NCI-H1417 (cell line): ENCODE measurements at regions not wholly inside any gene's neighbourhood (a gene's known extent, or its start where the extent isn't known, plus 50 kb on each side); places are given as distances from the start of the nearest gene placed in this dataset.

Source experiments
- DNase-seq, 3 experiments: peaks; one replicate each; lab custom pipeline; 2025; lab: John Stamatoyannopoulos, UW

DNA sequence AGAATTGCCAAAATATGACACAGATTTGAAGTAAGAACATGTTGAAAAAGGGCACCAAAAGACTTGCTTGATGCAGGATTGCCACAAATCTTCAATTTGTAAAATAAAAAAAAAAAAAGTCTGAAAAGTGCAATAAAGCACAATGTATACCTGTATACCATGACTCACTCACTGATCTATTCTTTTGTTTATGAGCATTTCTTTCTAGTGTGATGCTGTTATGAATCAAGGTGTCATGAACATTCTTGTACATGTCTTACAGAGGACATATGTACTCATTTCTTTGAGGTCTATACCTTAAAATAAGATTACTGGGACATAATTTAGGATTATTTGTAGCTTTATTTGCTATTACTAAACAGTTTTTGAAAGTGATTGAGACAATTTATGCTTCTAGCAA is 464.9 kb upstream of the RBMS3 start:
- DNase-seq, result no peak

DNA sequence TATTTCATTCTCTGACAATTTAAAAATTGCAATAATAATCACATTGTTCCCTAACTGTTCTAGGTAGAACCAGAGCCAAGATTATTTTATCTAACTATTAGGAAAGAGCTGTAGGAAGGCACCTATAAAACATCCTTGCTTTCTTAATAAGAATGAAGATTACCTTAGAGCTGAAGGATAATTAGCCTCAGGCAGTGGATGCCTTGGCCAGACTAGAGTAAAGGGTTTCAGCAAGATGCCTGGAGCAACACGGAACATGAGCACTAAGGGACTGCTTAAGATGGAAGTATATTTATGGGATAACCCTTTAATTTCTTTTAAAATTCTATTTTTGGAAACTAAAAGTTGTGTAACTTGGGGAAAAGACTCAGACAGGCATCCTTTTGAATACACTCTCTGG is 456.6 kb upstream of the RBMS3 start:
- DNase-seq, result no peak

DNA sequence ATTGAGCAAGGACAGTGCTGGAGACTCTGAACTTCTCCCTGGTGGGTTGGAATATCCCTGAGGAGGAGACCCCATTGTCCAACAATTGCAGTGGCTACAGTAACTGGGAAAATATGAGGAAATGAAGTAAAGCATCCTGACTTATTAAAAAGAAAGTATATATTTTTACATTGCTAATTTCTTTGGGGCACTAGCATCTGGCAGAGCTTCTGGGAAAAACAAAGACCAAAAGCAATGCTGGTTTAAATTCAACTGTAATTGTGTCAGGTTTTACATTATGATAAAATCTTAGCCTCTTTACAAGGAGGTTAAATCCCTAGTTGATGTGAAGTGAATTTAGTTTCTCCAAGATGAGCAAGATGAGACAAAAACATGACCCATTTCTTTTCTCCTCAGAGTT is 454.0 kb upstream of the RBMS3 start:
- no peak for DNase-seq

DNA sequence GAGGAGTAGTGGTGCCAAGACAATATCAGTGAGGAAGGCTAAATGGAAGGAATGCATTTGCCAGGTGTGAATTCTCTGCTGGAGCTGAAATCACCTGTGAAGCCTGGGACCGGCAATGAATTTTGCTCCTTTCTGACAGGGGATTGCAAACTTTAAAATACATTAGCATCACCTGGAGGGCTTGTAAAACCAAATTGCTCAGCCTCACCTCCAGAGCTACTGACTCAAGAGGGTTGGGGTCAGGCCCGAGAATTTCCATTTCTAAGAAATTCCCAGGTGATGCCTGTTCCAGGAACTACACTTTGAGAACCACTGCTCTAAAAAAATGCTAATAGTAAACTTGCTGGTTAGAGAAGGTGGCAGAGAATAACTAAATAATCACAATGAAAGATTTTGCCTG is 445.6 kb upstream of the RBMS3 start:
- DNase-seq, result no peak

DNA sequence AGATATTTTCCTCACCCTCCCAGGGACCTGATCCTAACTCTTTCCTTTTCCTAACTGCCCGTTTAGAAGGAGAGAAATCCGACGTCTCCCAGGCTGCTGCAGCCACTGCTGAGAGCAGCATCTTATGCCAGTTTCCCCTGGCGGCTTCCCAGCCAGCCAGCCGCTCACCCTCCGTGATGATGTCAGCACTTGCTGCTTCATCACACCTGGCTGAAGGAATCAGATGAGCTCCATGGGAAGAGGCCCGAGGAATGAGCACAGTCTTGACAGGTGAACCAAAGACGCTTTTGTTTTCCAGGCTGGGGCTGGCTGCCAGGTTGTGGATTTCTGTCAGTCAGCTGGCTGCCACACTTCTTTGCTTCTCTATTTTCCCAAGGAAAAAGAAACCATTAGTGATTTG is 445.1 kb upstream of the RBMS3 start:
- peak; percentile 1 to 5 (median 5) for DNase-seq

DNA sequence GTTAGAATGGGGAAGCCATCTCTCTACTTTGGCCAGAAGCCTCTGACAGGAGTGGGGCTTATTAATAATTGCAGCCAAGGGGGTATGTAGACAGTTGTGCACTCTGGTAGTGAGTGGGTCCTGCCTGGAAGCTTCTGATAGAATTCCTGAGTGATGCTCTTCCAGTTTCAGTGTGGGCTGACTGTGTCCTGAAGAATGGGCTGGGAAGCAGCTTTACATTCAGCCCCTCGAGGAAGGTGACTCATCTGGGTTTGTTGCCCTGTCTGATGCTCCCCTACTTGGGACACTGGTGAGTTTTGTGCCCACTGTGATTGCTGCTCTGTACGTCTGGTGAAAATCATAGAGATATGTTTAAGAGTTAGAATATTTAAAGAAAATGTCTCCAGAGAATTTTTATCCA is 444.7 kb upstream of the RBMS3 start:
- DNase-seq, result no peak

DNA sequence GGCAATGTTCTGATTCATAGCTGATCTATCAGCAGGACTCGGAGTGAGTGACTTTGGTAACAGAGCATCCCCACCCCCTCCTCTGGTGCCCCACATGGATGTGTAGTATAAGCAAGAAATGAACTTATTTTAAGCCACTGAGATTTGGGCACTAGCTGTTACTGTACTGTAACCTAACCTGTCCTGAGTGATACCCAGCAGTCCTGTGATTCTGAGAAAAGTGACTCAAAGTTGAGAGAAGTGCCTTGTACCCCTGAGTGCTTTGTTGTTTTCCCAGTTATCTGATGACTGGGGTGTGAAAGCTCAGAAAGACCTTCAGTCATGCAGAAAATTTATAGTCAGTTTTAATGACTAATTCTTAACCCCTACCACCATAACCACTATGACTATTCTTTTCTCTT is 439.9 kb upstream of the RBMS3 start:
- no peak for DNase-seq

DNA sequence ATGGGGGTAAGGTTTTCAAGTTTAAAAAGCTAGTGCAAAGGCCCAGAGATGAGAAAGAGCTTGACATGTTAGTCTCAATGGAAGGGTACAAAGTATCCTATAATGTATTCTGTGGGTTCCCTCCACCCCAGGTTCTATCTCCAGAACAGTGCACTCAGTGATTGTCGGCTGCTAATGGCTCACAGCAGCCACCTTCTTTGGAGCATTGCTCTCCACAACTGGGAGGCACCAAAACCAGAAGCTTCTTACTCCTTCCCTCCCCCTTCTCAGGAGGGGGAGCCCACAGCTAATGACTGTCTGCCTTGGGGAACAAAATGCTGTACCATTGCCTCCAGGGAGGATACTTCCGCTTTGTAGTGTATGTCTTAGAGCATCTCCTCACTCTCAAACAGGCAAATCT is 439.4 kb upstream of the RBMS3 start:
- DNase-seq, result no peak

DNA sequence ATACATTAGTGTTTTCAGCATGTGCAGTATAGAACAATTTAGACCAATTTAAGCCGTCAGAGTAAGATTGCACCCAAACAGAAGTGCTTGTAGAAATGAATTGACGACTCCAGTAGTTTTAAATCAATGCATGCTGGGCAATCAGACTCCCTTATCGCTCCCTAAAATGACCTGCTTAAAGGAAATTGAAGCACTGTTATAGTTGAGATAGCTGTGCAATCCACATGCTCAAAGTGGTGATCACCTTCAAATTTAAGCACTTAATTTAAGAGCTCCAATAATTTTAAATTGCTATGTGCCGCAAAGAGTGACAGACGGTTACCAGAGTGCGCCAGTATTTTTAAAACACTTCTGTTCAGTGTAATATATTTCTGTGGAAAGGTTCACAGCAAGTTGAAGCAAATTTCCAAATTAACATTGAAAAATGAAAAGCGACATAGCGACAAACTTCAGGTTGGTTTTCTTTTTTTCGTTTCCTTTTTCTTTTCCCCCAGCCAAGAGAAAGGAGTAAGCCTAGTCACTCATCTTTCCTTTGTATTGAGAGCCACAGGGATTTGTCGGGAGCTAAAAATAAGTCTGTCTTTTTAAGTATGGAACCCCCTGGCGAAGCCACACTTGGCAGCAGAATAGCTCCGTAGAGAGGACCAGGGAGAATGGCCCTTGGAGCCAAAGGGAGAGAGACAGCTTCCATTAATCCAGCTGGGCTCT is 436.4 kb upstream of the RBMS3 start:
- DNase-seq, result peak in 1 of 3 experiments; percentile 50

DNA sequence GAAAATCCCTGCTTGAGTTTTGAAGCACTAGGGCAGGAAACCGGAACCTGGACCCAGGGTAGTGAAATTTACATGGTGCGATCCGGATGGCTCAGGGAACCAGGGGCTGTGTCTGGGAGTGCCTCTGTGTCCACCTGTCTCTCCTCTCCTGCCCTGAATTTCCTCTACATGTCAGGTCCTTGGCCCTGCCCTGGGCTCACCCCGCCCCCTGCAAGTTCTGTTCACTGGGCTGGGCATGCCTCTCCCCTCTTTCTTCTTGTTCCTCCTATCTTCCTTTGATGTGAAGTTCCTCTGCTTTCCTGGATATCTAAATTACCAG is 435.9 kb upstream of the RBMS3 start:
- no peak for DNase-seq

DNA sequence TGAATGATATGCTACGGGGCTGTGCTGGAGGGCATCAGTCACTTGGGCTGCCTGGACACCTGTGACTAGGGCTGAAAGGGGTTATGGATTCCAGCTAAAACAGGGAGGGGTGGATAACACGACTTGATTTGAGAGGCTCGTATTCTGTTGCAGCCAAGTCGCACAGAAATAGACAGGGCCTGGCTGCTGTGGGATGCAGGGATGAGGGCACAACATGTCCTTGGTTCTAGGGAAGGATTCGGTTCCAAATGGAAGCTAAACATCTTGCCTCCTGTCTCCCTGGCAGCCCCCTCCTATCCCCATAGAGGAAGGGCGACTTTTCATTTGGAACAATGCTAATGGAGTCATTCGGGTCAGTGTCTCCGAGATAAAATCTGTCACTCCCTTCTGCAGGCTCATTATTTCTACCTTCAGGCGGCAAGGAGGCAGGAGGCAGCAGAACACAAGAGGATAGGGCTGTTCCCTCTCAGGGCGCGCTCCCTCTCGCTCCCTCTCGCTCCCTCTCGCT is 433.8 kb upstream of the RBMS3 start:
- DNase-seq, result no peak

DNA sequence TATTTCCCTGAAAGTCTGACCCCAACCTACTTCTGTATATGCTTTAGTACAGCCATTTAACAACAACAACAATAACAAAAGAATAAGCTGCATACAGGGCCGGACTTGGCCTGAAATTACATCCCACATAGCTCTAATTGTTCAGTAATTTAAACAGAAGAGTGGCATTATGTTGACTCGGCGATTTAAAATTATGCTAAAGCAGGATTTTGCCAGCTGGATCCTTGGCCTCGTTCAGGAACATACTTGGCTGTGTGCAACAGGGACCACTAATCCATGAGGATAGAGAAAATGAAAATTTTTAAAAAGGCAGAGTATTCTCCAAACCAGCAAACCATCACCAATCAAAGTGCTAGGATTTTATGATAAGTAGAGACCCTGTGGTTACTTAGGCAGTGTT is 433.1 kb upstream of the RBMS3 start:
- peak in 1 of 3 experiments; percentile 39 for DNase-seq

DNA sequence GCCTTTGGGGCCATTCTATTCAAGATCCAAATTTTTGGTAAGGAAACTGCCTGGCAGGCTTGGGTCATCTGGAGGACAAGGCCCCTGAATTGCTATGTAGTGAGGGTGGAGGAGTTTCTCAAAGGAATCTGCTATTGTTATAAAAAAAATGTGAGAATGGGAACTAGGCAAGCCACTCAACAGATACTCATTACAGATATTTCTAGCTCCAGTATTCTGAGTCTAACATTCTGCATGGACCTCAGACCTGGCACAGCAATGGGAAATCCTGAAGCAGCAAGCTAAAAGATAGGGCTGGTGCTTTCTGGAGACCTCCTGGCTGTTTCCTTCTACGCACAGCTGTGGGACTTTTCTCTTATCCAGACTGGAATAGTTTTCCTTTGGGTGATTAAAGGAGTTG is 430.7 kb upstream of the RBMS3 start:
- no peak for DNase-seq

DNA sequence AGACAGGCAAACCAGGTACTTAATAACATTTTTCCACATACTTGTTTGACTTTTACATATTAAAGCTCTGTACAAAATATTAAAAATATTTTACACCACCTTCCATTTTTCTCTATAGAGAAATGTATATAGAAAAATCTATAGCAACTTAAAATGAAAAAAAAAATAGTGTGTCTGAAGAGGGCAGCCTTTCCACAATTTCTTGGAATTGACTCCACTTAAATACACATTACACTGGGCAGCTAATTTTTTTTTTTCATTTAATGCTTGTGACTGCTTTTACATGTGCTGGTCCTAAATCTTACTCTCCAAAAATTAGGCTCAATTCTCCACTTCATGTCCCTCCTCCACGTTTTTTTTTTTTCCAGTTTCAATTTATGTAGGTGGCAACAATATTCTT is 427.0 kb upstream of the RBMS3 start:
- peak in 1 of 3 experiments; percentile 54 for DNase-seq

DNA sequence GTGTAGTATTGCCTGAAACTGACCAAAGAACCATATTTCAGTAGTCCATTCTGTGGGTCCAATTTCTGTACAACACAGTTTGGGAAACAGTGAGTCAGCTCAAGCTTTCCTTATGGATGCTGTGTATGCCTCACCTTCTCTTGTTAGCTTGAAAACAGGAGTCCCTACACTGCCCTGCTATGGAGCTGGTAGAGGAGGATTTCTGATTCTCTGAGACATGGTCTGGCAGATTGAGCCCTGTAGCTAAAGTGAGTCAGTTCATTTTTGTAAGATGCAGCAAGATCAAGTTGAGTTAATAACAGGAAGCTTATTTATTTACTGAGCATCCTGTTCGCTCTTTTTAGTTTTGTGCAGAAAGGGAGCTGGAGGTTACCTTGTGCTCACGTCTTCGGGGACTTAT is 424.1 kb upstream of the RBMS3 start:
- DNase-seq, result no peak

DNA sequence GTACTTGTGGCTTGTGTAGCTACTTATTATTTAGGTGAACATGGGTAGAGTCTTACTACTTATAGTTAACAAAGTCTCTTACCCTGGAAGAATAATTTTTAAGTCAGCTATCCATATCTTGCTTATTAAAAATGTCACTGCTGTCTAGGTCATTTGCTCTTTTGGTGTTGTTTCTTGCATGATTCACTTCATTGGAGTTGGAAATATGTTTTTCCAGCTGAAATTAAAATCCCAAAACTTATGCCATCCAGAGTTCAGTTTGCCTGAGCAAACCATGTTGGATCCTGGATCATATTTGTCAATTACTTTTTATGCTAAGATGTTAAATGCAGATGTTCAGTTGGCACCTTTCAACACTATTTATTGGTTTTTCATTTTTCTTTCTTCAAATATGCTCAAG is 421.0 kb upstream of the RBMS3 start:
- DNase-seq, result no peak

DNA sequence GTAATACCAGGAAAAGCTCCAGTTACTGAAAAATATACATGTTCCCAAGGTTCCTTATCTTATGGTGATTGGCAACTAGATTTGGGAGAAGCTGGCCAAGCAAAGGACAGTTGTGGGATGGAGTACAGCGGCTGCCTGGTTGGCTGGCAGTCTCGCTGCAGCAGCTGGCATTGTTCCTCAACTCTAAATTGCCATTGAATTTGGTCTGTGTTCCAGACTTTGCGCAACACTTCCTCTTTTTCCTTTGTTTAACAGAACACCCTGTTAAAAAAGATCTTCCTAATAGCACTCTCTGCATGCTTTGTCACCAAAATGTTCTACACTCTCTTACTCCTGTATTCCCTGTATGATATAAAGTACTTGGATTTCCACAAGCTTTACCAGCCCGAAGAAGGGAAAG is 420.6 kb upstream of the RBMS3 start:
- DNase-seq, result no peak

DNA sequence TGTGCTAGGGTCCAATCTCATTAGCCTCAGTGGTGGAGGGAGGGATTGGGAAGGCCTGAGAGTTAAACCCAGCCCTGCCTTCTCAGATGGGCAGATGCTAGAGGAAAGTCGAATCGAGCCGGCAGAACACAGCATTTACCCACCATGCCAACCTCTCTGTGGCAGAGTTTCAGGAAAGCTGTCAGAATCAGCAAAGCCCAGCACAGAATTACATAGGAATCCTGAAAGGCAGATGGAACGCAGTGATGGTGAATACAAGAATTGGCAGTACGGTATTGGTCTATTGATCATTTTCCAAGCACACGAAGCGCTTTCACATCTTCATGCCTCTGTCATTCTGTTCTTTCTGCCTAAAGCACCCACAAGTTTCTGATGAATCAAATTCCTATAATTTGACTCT is 417.7 kb upstream of the RBMS3 start:
- DNase-seq, result no peak

DNA sequence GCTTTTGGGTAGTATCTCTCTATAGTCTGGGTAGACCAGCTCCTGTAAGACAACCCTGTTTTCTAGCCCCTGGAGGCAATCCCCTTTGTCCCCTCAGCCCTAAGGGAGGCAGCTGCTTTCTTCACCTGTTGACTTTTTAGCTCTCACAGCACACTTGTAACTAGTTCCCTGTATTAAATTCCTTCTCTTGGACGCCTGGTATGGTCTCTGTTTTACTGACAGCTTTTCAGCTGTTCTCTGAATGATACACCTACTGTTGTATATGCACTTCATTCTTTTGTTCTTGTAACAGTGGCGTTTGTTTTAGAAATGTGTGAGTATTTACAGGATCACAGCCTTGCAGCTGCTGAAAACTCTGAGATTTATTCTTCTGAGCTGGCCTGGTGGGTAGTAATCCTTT is 413.0 kb upstream of the RBMS3 start:
- peak in 1 of 3 experiments; percentile 27 for DNase-seq

DNA sequence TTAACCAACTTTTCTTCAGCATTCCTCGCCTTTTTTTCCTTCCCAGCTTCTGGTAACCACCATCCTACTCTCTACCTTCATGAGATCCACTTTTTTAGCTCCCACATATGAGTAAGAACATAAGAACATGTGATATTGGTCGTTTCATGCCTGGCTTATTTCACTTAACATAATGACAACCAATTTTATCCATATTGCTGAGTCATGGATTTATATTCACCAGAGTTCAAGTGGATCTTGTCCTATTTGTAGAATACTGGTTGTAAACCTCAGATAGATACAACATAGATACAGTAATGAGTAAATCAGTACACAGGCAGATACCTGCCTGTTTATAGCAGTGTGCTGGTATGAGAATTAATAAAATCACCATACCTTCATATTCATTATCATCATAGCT is 412.0 kb upstream of the RBMS3 start:
- no peak for DNase-seq

DNA sequence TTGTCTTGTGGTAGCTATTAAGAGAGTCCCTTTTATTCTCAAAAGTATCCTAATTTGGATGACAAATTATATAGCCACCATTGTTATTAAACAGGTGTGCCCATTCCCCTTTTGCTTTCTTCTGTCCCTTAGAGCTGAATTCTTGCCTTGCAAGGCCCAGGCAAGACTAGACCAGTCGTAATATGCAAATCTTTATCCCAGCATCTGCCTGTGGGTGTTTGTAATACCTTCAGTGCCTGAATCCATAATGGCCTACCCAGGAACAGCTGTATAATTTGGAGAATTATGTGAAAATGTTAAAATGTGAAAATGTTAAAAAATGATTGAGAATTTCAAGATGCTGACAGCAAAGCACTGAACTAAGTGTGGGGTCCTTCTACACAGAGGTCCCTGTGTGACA is 403.0 kb upstream of the RBMS3 start:
- no peak for DNase-seq

DNA sequence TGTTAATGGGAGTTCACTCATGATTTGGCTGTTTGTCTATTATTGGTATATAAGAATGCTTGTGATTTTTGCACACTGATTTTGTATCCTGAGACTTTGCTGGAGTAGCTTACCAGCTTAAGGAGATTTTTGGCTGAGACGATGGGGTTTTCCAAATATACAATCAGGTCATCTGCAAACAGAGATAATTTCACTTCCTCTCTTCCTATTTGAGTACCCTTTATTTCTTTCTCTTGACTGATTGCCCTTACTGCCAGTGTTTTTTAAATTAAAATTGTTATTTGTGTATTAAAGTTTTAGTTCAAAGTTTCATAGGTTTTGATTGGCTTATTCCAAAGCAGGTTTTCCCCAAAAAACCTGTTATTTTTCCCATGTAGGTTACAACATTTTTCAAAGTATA is 390.5 kb upstream of the RBMS3 start:
- no peak for DNase-seq

DNA sequence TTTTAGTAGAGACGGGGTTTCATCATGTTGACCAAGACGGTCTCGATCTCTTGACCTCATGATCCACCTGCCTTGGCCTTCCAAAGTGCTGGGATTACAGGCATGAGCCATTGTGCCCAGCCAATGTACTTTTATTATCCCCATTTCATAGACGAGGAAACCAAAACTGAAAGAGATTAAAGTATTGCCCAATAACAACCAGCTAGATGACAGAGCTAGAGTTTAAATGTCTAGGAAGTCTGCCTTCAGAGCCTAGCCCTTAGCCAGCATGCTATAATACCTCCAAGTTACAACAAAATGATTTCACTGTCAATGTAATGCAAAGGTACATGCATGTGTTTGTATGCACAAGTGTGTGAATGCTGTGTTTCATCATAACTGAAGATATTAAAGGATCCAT is 389.4 kb upstream of the RBMS3 start:
- no peak for DNase-seq

DNA sequence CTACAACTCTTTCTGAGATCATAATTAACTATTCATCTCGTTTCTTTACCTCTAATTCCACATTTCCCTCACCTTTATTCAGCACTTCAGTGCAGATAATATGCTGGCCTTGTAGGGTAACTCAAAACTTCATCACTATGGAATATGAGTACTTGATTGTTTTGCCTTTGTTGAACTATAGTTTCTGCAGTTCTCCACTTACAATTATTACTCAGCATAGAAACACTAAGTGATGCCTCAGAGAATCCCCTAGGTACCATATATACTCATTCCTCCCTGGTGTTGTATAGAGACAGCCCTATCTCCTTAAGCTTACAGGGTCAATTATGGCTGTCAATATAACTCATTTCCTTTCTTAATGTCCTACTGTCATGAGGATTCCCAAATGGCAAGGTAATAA is 380.6 kb upstream of the RBMS3 start:
- DNase-seq, result no peak

DNA sequence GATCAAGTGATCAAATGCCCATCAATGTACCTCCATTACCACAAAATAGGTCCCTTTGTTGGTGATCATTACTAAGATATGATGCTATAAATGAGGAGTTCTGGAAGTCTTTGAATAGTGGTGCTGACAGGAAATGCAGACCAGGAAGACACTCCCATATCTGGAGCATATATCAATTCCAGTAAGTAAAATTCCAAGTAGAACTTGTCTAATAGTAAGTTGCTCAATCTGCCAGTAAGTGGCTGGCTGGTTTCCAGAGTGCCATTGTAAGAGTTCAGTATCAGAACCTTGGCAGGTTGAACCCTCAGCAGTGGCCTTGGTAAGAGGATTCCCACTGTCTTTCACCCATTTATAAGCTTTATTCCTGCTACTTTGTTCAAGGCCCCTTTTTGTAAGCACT is 379.9 kb upstream of the RBMS3 start:
- DNase-seq, result no peak
